ENCODE measurements at regions not wholly inside any gene's neighbourhood (a gene's known extent, or its start where the extent isn't known, plus 50 kb on each side); places are given as distances from the start of the nearest gene placed in this dataset.

DNA sequence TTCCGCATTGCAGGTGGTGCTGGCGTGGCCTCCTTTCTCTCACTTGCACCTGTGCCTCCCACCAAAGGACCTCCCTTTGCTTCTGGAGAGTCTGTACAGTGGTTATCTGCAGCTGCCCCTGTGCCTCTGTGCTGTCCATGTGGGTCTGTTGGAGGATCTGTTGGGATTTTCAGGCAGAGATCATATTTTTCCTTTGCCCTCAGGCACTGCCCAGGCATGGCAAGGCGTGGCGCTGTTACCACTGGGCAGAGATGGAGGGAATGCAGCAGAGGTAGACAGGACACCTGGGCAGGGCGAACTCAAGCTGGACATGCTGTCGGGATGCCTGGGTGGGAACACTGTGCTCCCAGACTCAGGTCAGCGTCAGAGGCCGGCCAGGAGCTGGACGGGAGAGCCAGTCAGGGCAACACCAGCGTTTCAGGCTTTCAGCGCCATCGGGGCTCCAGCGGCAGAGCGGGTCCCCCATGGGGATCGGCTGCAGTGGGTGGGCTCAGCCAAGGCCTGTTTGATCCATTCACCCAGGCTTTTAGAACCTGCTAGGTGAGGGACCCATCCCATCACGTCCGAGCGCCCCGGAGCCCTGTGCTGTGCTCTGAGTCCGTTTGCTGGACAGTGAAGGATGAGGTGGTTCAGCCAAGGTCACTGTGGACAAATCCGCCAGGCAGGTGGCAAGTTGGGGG, 718.9 kb downstream of the BRD1 start:
- H3K36me3 ChIP-seq (ENCODE audit: control insufficient read depth, insufficient read depth, low read length) = no peaks in the 10 kb centered on the region
- TF ChIP-seq, protein P1, sequence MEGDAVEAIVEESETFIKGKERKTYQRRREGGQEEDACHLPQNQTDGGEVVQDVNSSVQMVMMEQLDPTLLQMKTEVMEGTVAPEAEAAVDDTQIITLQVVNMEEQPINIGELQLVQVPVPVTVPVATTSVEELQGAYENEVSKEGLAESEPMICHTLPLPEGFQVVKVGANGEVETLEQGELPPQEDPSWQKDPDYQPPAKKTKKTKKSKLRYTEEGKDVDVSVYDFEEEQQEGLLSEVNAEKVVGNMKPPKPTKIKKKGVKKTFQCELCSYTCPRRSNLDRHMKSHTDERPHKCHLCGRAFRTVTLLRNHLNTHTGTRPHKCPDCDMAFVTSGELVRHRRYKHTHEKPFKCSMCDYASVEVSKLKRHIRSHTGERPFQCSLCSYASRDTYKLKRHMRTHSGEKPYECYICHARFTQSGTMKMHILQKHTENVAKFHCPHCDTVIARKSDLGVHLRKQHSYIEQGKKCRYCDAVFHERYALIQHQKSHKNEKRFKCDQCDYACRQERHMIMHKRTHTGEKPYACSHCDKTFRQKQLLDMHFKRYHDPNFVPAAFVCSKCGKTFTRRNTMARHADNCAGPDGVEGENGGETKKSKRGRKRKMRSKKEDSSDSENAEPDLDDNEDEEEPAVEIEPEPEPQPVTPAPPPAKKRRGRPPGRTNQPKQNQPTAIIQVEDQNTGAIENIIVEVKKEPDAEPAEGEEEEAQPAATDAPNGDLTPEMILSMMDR (IDR thresholded peaks at IDR 0.05) = no peak
- DNase-seq = no peak
- H3K4me1 Mint-ChIP-seq = no peaks in the 10 kb centered on the region
- no peak overlapping the region for H3K4me3 Mint-ChIP-seq
- no peaks in the 10 kb centered on the region for H3K9me3 Mint-ChIP-seq
- no peaks in the 10 kb centered on the region for H3K36me3 Mint-ChIP-seq
- H3K4me3 ChIP-seq (ENCODE audit: low read length) = no peak overlapping the region
- H3K4me1 ChIP-seq (ENCODE audit: control insufficient read depth, insufficient read depth, low read length) = no peaks in the 10 kb centered on the region
- intact Hi-C loops (cut with micrococcal nuclease) = no loop called here
- H3K27me3 Mint-ChIP-seq (ENCODE audit: low read depth in 2 of 2) = peaks cover 0 to 12% of the 10 kb centered on the region in 2 donors
- no peak overlapping the region for H3K27ac ChIP-seq (ENCODE audit: low read length)
- no peak for ATAC-seq
- 89% methylated on average over 20 of the region's 21 CpGs for WGBS (ENCODE audit: insufficient coverage)
- no peaks in the 10 kb centered on the region for H3K9me3 ChIP-seq (ENCODE audit: control insufficient read depth, insufficient read depth, low read length)
- H3K27me3 ChIP-seq (ENCODE audit: control insufficient read depth, insufficient read depth, low read length) = no peaks in the 10 kb centered on the region
- H3K27ac Mint-ChIP-seq = no peak overlapping the region

DNA sequence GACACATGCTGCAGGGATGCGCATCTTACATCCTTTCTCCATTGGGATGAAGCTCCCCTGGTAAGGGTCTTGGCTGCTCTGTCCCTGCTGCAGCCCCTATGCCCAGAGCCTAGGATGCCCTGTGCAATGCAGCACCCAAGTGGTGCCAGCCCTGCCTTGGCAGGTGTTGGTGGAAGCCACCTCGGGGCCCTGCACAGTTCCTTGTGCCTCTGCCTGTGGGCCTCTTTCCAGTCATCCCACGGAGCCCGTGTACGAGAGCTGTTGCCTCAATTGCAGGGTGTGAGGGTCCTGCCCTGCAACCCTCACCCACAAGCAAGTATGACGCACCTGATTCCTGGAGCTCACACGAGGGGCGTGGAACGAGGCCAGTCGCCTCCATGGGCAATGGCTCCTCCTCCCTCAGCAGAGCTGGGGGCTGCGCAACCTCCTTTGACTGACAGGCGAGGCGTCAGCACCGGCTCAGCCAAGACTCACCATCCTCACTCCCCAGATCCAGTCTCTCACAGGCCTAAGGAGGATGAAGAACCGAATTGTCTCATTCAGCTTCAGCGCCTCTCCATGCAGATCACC, 719.6 kb downstream of the BRD1 start:
- no peaks in the 10 kb centered on the region for H3K36me3 Mint-ChIP-seq
- Histone ChIP-seq H3K36me3 (ENCODE audit: control insufficient read depth, insufficient read depth, low read length) (no peaks in the 10 kb centered on the region), H3K9me3 (ENCODE audit: control insufficient read depth, insufficient read depth, low read length) (no peaks in the 10 kb centered on the region), H3K27me3 (ENCODE audit: control insufficient read depth, insufficient read depth, low read length) (no peaks in the 10 kb centered on the region), H3K4me1 (ENCODE audit: control insufficient read depth, insufficient read depth, low read length) (no peaks in the 10 kb centered on the region), H3K4me3 (ENCODE audit: low read length) (no peak overlapping the region), H3K27ac (ENCODE audit: low read length) (no peak overlapping the region)
- intact Hi-C loops (cut with micrococcal nuclease) = no loop called here
- peaks cover 3 to 12% of the 10 kb centered on the region in 2 donors for H3K27me3 Mint-ChIP-seq (ENCODE audit: low read depth in 2 of 2)
- no peak overlapping the region for H3K4me3 Mint-ChIP-seq
- no peak overlapping the region for H3K27ac Mint-ChIP-seq
- no peaks in the 10 kb centered on the region for H3K9me3 Mint-ChIP-seq
- no peaks in the 10 kb centered on the region for H3K4me1 Mint-ChIP-seq
- TF ChIP-seq, protein P1 (IDR thresholded peaks at IDR 0.05) = no peak
- DNase-seq = no peak
- ATAC-seq = no peak
- 85% methylated on average over 16 of the region's 16 CpGs for WGBS (ENCODE audit: insufficient coverage)

DNA sequence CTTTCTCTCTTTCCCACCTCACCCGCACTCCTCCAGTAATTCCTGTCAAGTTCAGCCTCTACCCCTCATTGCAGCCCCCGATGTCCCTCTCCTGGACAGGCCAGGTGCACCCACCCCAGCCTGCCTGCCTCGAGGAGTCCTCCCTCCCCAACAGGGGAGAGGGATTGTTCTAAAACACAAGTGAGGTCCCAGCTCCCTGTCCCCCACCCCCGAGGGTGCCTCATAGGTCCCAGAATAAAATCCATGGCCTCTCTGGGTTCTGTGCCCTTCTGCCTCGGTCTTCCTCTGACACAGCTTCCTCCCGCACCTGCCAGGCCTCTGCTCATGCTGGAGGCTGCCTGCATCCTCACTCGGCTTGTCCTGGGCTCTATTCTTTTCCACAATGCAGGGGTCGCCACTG, 720.1 kb downstream of the BRD1 start:
- peaks cover 7 to 12% of the 10 kb centered on the region in 2 donors for H3K27me3 Mint-ChIP-seq (ENCODE audit: low read depth in 2 of 2)
- TF ChIP-seq, protein P1 (IDR thresholded peaks at IDR 0.05) = no peak

GRCh38 chr22:49106842-49107152, 720.9 kb downstream of the BRD1 start:
- intact Hi-C loops (cut with micrococcal nuclease) = no loop called here
- H3K4me3 Mint-ChIP-seq = no peak overlapping the region
- Histone ChIP-seq H3K27ac (ENCODE audit: low read length) (no peak overlapping the region), H3K27me3 (ENCODE audit: control insufficient read depth, insufficient read depth, low read length) (no peaks in the 10 kb centered on the region), H3K9me3 (ENCODE audit: control insufficient read depth, insufficient read depth, low read length) (no peaks in the 10 kb centered on the region), H3K36me3 (ENCODE audit: control insufficient read depth, insufficient read depth, low read length) (no peaks in the 10 kb centered on the region), H3K4me3 (ENCODE audit: low read length) (no peak overlapping the region), H3K4me1 (ENCODE audit: control insufficient read depth, insufficient read depth, low read length) (no peaks in the 10 kb centered on the region)
- no peak overlapping the region for H3K27ac Mint-ChIP-seq
- WGBS (ENCODE audit: insufficient coverage) = 74% methylated on average over 5 of the region's 5 CpGs
- no peak for DNase-seq
- TF ChIP-seq, protein P1 (IDR thresholded peaks at IDR 0.05) = no peak
- no peak for ATAC-seq
- no peaks in the 10 kb centered on the region for H3K9me3 Mint-ChIP-seq
- H3K36me3 Mint-ChIP-seq = no peaks in the 10 kb centered on the region
- no peaks in the 10 kb centered on the region for H3K4me1 Mint-ChIP-seq
- H3K27me3 Mint-ChIP-seq (ENCODE audit: low read depth in 2 of 2) = peaks cover 7 to 12% of the 10 kb centered on the region in 2 donors

More for the DNA sequence above, 720.1 kb downstream of the BRD1 start:
- Mint-ChIP-seq H3K27ac (no peak overlapping the region), H3K36me3 (no peaks in the 10 kb centered on the region), H3K4me3 (no peak overlapping the region), H3K4me1 (no peaks in the 10 kb centered on the region), H3K9me3 (no peaks in the 10 kb centered on the region)
- Histone ChIP-seq H3K4me1 (ENCODE audit: control insufficient read depth, insufficient read depth, low read length) (no peaks in the 10 kb centered on the region), H3K4me3 (ENCODE audit: low read length) (no peak overlapping the region), H3K27ac (ENCODE audit: low read length) (no peak overlapping the region), H3K36me3 (ENCODE audit: control insufficient read depth, insufficient read depth, low read length) (no peaks in the 10 kb centered on the region), H3K27me3 (ENCODE audit: control insufficient read depth, insufficient read depth, low read length) (no peaks in the 10 kb centered on the region), H3K9me3 (ENCODE audit: control insufficient read depth, insufficient read depth, low read length) (no peaks in the 10 kb centered on the region)
- no peak for DNase-seq
- WGBS (ENCODE audit: insufficient coverage) = 75% methylated on average over 8 of the region's 8 CpGs
- no peak for ATAC-seq
- intact Hi-C loops (cut with micrococcal nuclease) = no loop called here
